HT1080 (cell line): ENCODE measurements at regions not wholly inside any gene's neighbourhood (a gene's known extent, or its start where the extent isn't known, plus 50 kb on each side); places are given as distances from the start of the nearest gene placed in this dataset. TPM values are rescaled to one million over a fixed set of nuclear protein-coding genes. Genes with fewer than 3 reads are reported as not detected.

ENCODE experiments used
- small RNA-seq: library from RNA; depleted of rRNA; stranded (forward); fragments of <200 nt; gene quantifications from one replicate; pipeline ENCODE3, GENCODE V24; 2014

Small RNA genes in the stretch of these regions (small RNA-seq; reads per million reads assigned to genes)
- gene AC010967.3 (not detected), gene AC069157.1 (not detected), gene AC097463.2 (not detected), gene CRYGGP (not detected), gene MIR4431 (not detected), gene RF00019 (not detected), gene RF00424 (not detected), gene RNU6-997P (not detected)
